ENCODE measurements at regions not wholly inside any gene's neighbourhood (a gene's known extent, or its start where the extent isn't known, plus 50 kb on each side); places are given as distances from the start of the nearest gene placed in this dataset.

DNA sequence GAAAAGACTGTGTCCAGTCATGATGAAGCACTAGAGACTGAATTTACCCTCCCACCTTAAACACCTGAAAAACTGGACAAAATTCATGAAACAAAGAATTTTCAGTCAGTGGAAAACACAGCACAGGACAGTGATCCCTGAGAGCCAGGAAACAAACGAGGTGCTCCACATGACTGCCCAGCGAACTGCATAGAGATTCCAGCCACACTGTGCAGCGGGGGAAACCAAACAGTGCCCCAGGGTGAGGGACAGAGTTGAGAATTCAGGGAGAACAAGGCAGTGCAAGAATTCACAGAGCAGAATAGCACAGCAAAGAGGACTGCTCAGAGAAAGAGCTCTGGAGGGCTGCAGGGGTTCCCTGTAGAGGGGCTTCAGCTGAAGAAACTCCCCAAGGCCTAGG is 55.5 kb upstream of the SEC24B start:
- no peak for TF ChIP-seq CTCF (conservative IDR thresholded peaks at IDR 0.05; ENCODE audit: low read length)
- TF ChIP-seq EZH2phosphoT487 (IDR thresholded peaks at IDR 0.05; ENCODE audit: borderline replicate concordance): no peak
